GM19395 (cell line): ENCODE measurements at regions not wholly inside any gene's neighbourhood (a gene's known extent, or its start where the extent isn't known, plus 50 kb on each side); places are given as distances from the start of the nearest gene placed in this dataset.
"Not testable (repeated sequence)": the region's sequence is repeated elsewhere in the genome, so short reads cannot be mapped to it uniquely, and the experiment has no call there.

Experiments
- ATAC-seq: cut with Tn5 transposase; IDR thresholded peaks from one replicate; pipeline ENCODE4 v1.9.1; 2021; ENCODE audit warnings: mild to moderate bottlenecking, moderate library complexity; ENCODE audit not compliant: unreplicated experiment

GRCh38 chr12:127501916-127502315 lies 765.1 kb upstream of the TMEM132C start:
- ATAC-seq, result no peak

GRCh38 chr12:127503246-127503645 lies 763.7 kb upstream of the TMEM132C start:
- no peak for ATAC-seq

- ATAC-seq, result not testable (repeated sequence)
These were observed 763.0 kb upstream of the TMEM132C start for GRCh38 chr12:127503996-127504395.

- no peak for ATAC-seq
These were observed 762.1 kb upstream of the TMEM132C start for GRCh38 chr12:127504874-127505273.

GRCh38 chr12:127507341-127507740 lies 759.6 kb upstream of the TMEM132C start:
- ATAC-seq, result no peak

GRCh38 chr12:127509066-127509778 lies 757.7 kb upstream of the TMEM132C start:
- no peak for ATAC-seq

- no peak for ATAC-seq
These were observed 751.0 kb upstream of the TMEM132C start for GRCh38 chr12:127515941-127516340.

- no peak for ATAC-seq
These were observed 750.5 kb upstream of the TMEM132C start for GRCh38 chr12:127516467-127516866.

GRCh38 chr12:127519779-127520178 lies 747.2 kb upstream of the TMEM132C start:
- no peak for ATAC-seq

- ATAC-seq, result no peak
These were observed 740.0 kb upstream of the TMEM132C start for GRCh38 chr12:127526925-127527324.

GRCh38 chr12:127528551-127528950 lies 738.4 kb upstream of the TMEM132C start:
- ATAC-seq, result no peak

- no peak for ATAC-seq
These were observed 735.4 kb upstream of the TMEM132C start for GRCh38 chr12:127531542-127531941.

GRCh38 chr12:127533353-127533752 lies 733.6 kb upstream of the TMEM132C start:
- no peak for ATAC-seq

GRCh38 chr12:127536833-127537428 lies 730.0 kb upstream of the TMEM132C start:
- no peak for ATAC-seq

GRCh38 chr12:127538316-127538715 lies 728.7 kb upstream of the TMEM132C start:
- no peak for ATAC-seq

GRCh38 chr12:127539226-127539858 lies 727.6 kb upstream of the TMEM132C start:
- ATAC-seq, result no peak

- ATAC-seq, result no peak
These were observed 724.6 kb upstream of the TMEM132C start for GRCh38 chr12:127542391-127542790.

- no peak for ATAC-seq
These were observed 724.0 kb upstream of the TMEM132C start for GRCh38 chr12:127542931-127543330.

GRCh38 chr12:127546721-127547505 lies 720.1 kb upstream of the TMEM132C start:
- ATAC-seq, result no peak

GRCh38 chr12:127548123-127548553 lies 718.8 kb upstream of the TMEM132C start:
- ATAC-seq, result no peak

GRCh38 chr12:127550271-127550670 lies 716.7 kb upstream of the TMEM132C start:
- ATAC-seq, result no peak
